NCI-H1694 treated with DMSO at 0.1 percent for 48 hours (cell line): ENCODE measurements at regions not wholly inside any gene's neighbourhood (a gene's known extent, or its start where the extent isn't known, plus 50 kb on each side); places are given as distances from the start of the nearest gene placed in this dataset.
A peak's percentile ranks its signal among the peaks of the same experiment; 100 is the strongest.

ENCODE experiments used
- DNase-seq: peaks from one replicate; lab custom pipeline; 2025; lab: John Stamatoyannopoulos, UW

- no peak for DNase-seq
These were observed 1356.5 kb upstream of the SLC10A2 start for GRCh38 chr13:104422668-104423067.

- no peak for DNase-seq
These were observed 1350.8 kb upstream of the SLC10A2 start for GRCh38 chr13:104416973-104417372.

GRCh38 chr13:104414771-104415170, 1348.6 kb upstream of the SLC10A2 start:
- no peak for DNase-seq

GRCh38 chr13:104414181-104414580, 1348.0 kb upstream of the SLC10A2 start:
- no peak for DNase-seq

- DNase-seq = no peak
These were observed 1345.0 kb upstream of the SLC10A2 start for GRCh38 chr13:104411141-104411765.

DNA sequence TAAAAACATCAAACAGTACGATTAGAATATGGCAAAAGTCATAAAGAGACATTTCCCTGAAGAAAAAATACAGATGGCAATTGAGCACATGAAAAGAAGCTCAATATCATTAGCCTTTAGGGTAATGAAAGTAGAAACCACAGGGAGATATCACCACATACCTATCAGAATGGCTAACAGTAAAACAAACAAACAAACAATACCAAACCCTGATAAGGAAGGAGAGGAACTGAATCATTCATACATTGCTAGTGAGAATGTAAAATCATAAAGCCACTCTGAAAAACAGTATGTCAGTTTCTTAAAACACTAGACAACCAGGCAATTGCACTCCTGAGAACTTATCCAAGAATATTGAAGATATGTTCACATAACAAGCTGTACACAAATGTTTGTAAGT, 1342.5 kb upstream of the SLC10A2 start:
- DNase-seq = no peak

DNA sequence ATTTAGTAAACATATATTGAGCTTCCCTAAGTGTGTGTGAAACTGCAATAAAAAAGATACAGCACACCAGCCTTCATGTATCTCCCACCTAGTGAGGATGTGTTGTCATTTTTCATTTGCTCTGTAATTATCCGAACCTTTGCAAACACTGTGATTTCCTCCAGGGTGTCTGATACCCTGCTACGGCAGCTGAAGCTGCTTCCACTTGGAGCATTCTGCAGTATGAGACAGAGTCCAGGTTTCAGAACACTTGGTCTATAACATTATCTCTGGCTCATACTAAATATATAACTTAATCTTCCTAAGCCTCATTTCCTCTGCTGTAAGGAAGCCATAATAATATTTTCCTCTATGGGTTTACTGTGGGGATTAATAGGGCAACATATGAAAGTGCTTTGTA, 1338.1 kb upstream of the SLC10A2 start:
- DNase-seq = no peak

GRCh38 chr13:104389691-104390090, 1323.5 kb upstream of the SLC10A2 start:
- DNase-seq = no peak

GRCh38 chr13:104387510-104387909, 1321.3 kb upstream of the SLC10A2 start:
- no peak for DNase-seq

GRCh38 chr13:104385404-104385803, 1319.2 kb upstream of the SLC10A2 start:
- no peak for DNase-seq

GRCh38 chr13:104382951-104383350, 1316.7 kb upstream of the SLC10A2 start:
- no peak for DNase-seq

- no peak for DNase-seq
These were observed 1310.4 kb upstream of the SLC10A2 start for GRCh38 chr13:104376588-104376987.

- DNase-seq = no peak
These were observed 1309.4 kb upstream of the SLC10A2 start for GRCh38 chr13:104375614-104376013.

GRCh38 chr13:104372095-104372655, 1306.0 kb upstream of the SLC10A2 start:
- DNase-seq = no peak

DNA sequence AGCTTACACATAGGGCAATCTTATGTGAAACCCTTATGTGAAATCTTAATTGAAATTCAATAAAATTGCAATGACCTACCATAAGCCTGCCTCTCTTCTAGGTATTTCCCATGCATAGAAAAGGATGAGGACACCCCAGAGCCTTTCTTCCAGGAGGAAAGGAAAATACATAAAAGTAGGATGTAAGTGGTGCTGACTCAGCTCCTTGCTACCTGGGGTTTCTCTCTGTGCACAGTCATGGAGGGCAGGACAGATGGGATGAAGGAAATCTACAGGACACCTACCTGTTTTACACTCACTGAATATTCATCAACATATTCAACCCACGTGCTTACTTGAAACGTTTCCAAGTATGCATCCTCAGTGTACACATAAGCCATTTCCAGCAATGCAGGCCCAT, 1299.2 kb upstream of the SLC10A2 start:
- DNase-seq = no peak

DNA sequence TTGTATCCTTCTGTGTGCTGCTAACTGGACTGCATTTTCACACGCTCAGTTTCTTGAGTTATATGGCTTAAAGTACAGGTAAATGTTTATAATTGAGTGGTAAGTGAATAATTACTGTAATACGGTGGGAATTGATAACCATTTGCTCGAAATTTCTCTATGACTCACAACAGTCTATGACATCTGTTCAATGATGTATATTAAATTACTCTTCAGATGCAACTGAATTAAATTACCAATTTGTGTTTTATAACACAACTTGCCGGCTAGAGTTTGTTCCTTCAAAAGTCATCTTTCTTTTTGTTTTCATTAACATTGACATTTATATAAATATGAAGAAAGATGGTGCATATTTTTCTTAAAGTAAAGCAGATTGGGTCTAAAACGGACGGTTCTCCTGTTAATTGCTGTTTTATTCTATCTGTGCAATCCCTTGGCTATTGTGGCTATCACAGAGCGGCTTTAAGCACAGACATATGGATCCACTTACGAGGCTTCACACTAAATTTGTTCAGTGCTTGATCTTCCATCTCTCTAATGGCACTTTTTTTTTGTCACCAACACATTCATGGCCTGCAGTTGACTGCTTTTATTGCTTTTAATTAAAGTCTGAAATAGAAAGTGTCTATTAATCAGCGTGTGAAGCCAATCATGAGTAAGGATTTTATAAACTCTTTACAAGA, 1291.6 kb upstream of the SLC10A2 start:
- DNase-seq = no peak

DNA sequence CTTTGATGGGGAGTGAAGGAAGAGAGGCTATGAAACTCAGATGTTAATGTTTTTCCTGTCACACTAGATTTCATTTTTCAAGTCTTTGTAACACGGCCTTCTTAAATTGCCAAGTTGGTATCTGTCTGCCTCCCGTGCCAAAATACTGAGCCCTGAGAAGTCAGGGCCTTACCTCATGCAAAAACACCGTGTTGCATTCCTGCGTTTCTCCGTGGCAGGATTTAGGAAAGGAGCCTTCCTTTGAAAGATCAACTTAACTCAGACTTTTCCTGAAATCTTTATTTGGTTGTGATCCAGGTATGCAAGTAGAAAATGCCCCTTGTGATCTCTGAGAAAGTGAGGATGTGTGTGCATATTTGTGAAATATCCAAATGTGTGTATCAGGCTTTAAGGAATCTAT, 1291.0 kb upstream of the SLC10A2 start:
- no peak for DNase-seq

DNA sequence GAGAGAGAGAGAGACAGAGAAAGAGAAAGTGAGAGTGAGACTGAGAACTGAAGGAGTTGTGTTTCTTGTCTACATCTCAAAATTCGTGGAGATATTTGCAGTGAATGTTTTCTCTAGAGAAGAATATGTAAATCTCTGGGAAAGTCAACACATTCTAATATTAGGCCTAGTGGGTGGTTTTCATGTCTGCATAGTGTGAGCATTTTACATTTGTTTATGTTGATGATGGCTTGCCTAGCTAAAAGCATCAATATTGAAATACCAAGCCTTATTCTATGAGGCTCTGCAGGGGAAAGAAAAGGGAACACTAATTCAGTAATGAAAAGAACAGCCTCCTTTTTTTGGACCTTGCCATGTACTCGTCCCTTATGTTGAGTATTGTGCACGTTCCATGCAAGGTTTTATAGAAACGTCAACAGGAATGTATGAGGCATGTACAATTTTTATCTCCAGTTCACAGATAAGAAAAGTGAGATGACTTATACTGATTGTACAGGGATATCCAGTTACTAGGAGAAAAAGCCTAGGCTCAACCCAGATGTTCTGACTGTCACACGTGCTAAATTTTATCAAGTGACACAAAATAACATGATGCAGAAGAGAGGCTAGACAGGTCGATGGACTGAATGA, 1288.9 kb upstream of the SLC10A2 start:
- DNase-seq = no peak

DNA sequence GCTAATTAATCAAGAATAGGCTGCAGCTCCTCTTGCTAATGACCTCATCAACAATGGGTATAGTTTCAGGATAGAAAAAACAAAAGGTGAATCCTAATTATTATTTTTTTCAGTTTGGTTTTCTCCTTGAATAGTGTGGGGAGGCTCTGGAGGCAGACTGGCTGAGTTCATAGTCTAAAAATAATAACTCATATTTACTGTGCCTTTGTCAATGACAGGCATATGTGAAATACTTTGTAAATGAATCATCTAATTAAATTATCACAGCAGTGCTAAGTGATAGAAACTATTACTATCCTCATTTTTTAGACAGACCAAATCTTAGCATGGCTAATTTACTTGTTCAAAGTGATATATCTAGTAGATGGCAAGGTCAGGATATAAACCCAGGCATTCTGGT, 1261.0 kb upstream of the SLC10A2 start:
- DNase-seq = no peak

GRCh38 chr13:104326523-104326922, 1260.3 kb upstream of the SLC10A2 start:
- DNase-seq = no peak

DNA sequence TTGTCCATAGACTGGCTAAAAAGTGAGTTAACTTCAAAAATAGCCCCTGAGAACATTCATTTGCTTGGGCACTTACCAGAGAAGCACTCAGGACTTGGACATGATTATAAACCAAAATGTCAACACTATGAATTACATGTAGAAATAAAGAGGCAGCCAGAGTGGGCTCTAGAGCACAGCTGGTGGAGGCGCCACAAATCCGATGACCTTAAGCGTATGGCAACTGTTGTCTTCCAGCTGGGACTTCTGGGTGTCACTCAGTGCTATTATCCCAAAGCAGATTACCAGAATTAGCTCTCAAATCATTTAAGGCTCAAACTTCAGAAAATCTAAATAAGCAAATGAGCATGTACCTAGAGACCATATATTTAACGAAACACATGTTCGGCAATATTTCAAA, 1255.5 kb upstream of the SLC10A2 start:
- DNase-seq = no peak

DNA sequence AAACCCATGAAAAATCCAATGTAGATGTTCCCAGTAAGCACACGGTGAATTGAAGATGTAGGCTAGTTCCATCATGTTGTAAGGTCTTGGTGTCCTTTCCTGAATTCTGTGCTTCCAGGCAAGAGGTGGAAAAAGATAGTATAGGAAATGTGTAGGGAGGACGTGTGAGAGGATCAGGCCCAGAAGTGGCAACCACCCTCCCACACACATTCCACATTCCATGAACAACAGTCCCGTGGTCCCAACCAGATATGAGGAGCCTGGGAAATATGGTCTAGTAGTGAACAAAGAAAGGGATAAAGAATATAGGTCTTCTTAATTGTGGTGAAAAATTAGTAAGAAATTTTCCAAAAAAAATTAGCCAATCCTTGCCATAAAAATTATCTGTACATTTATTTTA, 1254.2 kb upstream of the SLC10A2 start:
- DNase-seq = no peak

DNA sequence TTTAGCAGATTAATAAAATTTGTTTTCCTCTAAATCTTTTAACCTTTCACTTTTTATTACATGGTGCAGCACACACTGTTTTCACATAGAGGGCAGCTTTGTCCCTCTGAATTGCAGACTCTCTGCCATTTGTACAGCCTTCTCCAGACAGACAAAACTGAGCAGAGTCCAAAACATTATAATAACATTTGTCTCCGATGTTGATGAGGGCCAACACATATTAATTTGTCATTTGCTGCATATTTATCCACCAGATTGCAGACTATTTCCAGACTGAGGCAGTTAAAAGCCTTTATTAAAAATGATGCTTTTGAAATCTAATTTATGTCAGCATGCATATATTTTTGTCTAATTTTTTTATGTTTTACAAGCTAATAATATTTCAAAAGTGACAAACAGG, 1251.9 kb upstream of the SLC10A2 start:
- DNase-seq = peak; percentile 76
